Stimulated activated CD4-positive, alpha-beta T cell treated with anti-CD3 and anti-CD28 coated beads, TNF-alpha, amount 100 ng/mL, for 4 hours (primary cell): ENCODE measurements at regions not wholly inside any gene's neighbourhood (a gene's known extent, or its start where the extent isn't known, plus 50 kb on each side); places are given as distances from the start of the nearest gene placed in this dataset.
"Not testable (repeated sequence)": the region's sequence is repeated elsewhere in the genome, so short reads cannot be mapped to it uniquely, and the experiment has no call there.

Experiments
- DNase-seq, 3 experiments: peaks; one replicate each; pipeline ENCODE4 v3.0.0-alpha.2; 2020; ENCODE audit warnings: low read depth in 3 of 3

- no peak for DNase-seq
These were observed 1533.3 kb downstream of the SLITRK5 start for GRCh38 chr13:89204435-89204834.

GRCh38 chr13:89205856-89206520 lies 1534.8 kb downstream of the SLITRK5 start:
- DNase-seq, result no peak

- no peak for DNase-seq
These were observed 1541.0 kb downstream of the SLITRK5 start for GRCh38 chr13:89212186-89212585.

- DNase-seq, result no peak
These were observed 1543.0 kb downstream of the SLITRK5 start for GRCh38 chr13:89214185-89214584.

- not testable (repeated sequence) for DNase-seq
These were observed 1544.1 kb downstream of the SLITRK5 start for GRCh38 chr13:89215319-89215718.

GRCh38 chr13:89217813-89218212 lies 1546.6 kb downstream of the SLITRK5 start:
- DNase-seq, result no peak

- DNase-seq, result no peak
These were observed 1550.5 kb downstream of the SLITRK5 start for GRCh38 chr13:89221557-89222158.

GRCh38 chr13:89227356-89227755 lies 1556.2 kb downstream of the SLITRK5 start:
- DNase-seq, result no peak

- DNase-seq, result no peak
These were observed 1567.3 kb downstream of the SLITRK5 start for GRCh38 chr13:89238496-89238895.

GRCh38 chr13:89239361-89240127 lies 1568.4 kb downstream of the SLITRK5 start:
- DNase-seq, result no peak

- no peak for DNase-seq
These were observed 1584.8 kb downstream of the SLITRK5 start for GRCh38 chr13:89255844-89256406.

GRCh38 chr13:89267734-89268133 lies 1596.6 kb downstream of the SLITRK5 start:
- DNase-seq, result no peak

- no peak for DNase-seq
These were observed 1598.6 kb downstream of the SLITRK5 start for GRCh38 chr13:89269737-89270136.

GRCh38 chr13:89270736-89271135 lies 1599.6 kb downstream of the SLITRK5 start:
- DNase-seq, result no peak

- no peak for DNase-seq
These were observed 1608.2 kb downstream of the SLITRK5 start for GRCh38 chr13:89279374-89279773.

- DNase-seq, result no peak
These were observed 1610.2 kb downstream of the SLITRK5 start for GRCh38 chr13:89281331-89281730.

- DNase-seq, result no peak
These were observed 1611.1 kb downstream of the SLITRK5 start for GRCh38 chr13:89282241-89282640.

GRCh38 chr13:89287381-89287780 lies 1616.2 kb downstream of the SLITRK5 start:
- no peak for DNase-seq

GRCh38 chr13:89294115-89294867 lies 1623.1 kb downstream of the SLITRK5 start:
- no peak for DNase-seq

- DNase-seq, result no peak
These were observed 1636.1 kb downstream of the SLITRK5 start for GRCh38 chr13:89307278-89307677.

GRCh38 chr13:89310943-89311672 lies 1639.9 kb downstream of the SLITRK5 start:
- no peak for DNase-seq
